NCI-H2107 treated with DMSO at 0.1 percent for 48 hours (cell line): ENCODE measurements at regions not wholly inside any gene's neighbourhood (a gene's known extent, or its start where the extent isn't known, plus 50 kb on each side); places are given as distances from the start of the nearest gene placed in this dataset.

Source experiments
- DNase-seq: peaks from one replicate; lab custom pipeline; 2025; ENCODE audit not compliant: unreplicated experiment; lab: John Stamatoyannopoulos, UW

DNA sequence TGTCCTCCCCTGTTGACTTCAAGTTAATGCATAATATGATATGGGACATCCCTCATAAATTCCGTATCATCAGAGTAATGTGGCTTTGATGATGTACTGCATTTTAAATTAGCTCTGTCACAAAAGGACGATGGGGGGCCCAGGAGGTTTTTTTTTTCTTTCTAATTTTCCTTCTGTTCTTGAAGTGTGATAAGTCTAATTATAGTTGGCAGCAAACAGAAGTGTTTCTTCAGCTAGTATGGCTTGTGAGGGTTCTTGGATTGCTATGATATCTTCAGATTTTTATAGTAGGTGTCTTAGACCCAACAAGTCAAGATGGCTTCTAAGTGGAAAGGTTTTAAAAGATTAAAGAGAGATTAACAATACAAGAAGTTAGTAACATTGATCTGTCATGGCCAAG, 796.2 kb upstream of the RBFOX1 start:
- DNase-seq, result no peak

DNA sequence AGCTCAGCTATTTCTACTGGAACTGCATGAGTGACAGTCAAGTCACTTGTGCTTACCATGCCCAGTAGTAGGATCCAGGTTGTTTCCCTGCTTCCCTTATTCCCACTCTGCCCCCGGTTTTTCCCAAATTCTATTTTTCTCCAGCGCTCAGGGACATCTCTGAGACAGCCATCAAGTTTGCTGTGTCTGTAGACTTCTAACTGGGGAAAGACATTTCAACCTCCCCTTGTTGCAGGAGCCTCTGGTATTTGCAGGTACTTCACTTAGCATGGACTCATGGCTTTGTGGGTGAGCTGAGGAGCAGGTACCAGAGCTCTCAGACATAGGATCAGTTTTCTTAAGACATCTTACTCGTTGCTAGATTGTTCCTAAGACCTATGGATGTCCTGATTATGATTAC, 801.6 kb upstream of the RBFOX1 start:
- no peak for DNase-seq

DNA sequence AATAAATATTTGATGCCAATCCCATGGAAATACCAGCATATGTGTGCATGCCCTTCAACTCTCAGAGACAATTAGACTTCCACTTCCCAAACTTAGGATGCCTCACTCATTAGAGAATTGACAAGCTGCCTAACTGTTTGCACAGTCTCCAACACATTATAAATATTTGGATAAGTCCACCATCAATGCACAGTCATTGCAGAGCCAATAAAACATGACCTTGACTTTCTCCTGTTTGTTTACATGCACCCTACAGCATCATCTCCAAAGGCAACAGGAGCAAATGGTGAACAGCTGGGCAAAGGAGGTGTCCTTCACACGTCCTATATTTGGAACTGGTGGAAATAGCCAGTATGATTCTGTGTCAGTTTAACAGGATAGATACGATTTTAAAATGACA, 804.4 kb upstream of the RBFOX1 start:
- DNase-seq, result no peak

DNA sequence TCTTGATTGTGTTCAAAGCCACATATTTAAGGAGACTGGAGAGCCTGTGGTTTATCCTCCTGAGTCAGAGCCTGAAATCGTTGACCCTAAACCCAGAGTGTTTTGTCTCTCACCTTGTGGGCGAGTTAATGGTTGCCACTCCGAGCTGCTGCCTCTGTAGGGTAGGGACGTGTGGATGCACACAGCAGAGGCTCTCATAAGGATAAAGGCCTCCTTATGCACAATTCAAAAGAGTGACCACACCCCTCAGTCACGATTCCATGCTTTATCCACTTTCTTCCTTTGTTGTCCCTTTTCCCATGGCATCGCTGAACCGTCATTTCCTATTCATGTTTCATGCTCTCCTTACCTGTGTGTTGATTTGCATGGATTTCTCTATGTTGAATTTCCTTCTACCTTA, 805.0 kb upstream of the RBFOX1 start:
- DNase-seq, result no peak

DNA sequence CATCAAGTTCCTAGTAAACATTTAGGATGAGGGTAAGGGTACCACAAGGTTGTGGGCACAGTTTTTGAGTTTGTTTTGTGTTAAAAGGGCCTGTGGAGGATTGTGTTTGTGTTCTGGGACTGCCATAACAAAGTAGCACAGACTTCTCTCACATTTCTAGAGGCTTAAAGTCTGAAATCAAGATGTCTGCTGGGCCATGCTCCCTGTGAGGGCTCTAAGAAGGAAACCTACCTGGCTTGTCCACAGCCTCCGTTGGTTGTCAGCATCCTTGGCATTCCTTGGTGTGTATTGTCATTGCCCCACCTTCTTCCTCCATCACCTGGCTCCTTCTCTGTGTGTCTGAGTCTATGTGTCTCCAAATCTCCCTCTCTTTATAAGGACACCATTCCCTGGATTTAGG, 808.1 kb upstream of the RBFOX1 start:
- no peak for DNase-seq

DNA sequence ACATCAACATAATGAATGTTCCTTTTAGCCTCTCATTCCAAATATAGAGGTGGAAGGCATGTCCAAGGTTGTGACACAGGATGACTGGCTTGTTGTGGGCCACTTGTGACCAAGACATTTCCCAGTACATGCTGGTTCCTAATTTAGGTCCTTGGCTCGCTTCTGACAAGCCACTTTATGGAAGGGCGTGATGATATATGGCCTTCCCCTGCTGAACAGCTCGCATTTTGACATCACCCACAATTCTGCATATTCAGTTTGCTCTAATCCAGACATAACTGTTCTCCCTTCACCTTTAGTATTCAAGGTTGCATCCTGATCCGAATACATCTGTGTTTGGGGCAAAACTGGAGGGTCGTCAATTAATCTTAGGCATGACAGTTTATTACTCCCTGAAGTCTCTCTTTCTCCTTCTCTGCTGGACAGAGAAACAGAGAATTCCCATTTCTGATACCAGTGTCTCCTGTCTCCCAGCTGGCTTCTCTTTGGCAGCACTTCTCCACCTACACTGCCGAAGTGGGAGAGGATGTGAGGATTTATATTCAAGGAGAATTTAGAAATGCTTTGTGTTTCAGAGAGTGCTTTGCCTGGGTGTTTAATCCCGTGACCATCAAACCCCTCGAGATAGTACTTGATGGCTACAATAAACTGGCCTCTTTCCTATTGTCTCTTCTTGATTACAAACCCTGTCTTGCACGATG, 815.5 kb upstream of the RBFOX1 start:
- no peak for DNase-seq

DNA sequence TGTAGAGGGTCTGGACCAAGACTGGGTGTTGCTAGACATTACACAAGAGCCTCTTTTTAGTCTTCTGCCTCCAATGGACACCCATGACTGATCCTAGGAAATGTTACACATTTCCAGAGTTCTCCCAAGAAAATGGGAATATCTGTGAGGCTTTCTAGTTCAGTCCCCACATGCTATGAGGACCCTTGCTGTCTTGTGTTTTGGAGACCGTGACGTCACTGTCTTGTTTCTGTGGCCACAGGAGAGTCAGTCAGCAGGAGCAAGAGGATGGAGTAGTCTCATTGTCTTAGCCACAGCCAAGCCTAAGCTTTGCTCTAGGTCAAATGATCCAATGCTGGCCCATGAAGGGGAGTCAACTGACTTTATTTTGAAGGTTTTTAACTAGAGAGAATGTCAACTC, 820.1 kb upstream of the RBFOX1 start:
- DNase-seq, result no peak

DNA sequence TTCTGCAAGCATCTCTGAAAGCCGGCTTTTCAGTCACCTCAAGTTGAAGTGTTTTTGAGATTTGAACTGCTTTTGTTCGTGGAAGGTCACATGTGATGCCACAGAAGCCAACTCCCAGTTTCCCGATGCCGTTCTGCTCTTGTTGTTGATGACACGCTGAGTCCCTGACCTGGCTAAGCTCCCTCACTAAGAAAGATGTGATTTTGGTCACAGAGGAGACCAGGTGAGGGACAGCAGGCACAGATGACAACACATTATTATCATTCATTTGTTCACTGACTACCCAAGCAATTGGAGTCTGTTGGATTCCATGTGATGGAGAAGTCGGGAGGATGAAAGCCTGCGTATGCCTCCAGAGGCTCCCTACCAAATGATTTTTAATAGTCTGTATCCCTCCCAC, 822.4 kb upstream of the RBFOX1 start:
- no peak for DNase-seq

DNA sequence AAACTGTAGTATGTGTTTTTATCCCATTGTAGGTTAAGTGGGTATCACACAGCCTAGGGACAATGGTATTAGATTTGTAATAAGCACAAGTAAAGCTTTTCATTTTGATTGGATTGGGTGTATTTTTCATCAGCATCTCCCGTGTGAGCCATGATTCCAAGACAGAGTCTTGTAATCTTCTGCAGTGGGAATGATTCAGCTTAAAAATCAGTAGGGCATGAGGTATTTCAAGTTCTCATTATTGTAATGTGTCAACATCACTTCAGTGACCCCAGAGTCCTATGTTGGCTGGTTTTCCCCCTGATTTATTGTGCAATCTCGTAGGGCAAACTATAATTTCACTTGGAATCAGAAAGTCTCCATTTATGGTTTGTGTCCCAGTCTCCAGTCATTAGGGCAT, 833.2 kb upstream of the RBFOX1 start:
- no peak for DNase-seq

DNA sequence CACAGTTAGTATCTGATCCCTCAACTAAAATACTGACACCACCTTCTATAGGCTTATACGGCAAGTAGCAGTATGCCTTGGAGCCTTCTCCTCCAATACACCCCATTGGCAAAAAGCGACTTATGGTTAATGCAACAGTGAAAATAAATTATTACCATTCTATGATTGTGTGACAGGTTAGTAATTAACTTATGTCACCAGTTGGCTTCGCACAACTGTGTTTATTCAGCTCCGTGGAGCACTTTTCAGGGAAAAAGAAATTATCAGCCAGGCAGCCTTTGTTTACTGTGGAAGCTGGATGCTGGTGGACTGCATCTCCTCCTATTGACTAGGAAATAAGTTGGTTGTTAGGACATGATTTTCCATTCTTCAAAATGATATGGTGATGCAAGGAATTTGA, 833.8 kb upstream of the RBFOX1 start:
- no peak for DNase-seq

DNA sequence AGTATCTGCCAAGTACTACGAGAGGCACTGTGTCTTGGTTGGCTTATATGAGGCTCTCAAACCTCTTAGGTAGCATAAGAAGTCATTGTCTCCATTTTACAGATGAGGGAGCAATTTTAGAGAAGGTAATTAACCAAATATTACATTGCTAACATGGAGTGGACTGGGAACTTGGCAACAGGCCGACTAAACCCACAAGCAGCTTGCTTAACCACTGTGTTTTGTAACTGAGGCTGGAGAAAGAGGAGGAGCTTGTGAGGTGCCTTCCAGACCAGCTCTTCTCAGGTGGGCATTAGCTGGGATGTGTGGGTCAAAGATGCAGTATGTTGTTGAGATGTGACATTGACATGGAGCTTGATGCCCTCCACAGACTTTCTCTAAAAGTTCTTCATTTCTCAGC, 835.6 kb upstream of the RBFOX1 start:
- no peak for DNase-seq

DNA sequence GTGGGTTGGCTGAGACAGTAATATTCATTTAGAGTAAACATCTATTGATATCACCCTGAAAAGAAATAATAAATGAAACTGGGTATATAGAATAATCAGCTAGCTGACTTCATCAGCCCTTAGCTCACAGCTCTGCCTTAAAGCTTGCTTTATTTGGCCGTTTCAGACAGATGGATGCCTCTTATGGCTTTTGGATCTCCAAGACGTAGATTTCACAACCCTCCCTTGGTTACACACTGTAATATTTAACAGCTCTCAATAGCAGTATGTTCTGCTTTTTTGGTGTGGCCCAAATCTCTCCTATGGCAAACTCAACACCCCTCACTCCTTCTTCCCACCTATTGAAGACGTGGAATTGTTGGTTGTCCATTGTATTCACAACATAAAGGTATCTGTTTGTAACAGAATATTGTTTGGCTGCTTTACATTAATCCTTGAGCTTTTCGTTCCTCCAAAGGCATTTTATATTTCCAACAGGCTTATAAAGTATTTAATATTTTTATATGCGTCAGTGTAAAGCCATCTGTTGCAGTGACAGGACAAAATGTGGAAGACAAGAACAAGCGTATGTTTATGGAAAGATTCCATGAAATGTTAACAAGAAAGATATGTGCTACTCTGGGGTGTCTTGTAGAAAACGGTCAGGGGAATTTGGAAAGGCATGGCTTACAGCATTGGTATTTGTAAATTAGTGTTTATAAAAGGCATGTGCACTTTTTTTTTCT, 837.0 kb upstream of the RBFOX1 start:
- no peak for DNase-seq

DNA sequence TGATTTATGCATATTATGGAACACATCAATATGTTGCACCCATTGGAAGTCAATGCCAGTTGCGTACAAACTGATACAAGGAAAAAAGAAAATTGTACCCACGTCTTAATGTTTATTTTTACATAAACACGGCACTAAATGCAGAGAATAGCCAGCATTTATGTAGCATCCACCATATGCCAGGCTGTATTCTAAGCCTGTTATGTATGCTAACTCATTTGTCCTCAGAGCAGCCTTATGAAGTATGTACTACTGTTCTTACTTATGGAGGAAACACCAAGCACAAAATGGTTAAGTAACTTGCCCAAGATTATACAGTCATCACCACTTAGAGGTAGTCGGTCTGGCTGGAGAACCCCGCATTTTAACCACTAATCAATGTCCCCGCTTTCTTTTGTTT, 837.9 kb upstream of the RBFOX1 start:
- DNase-seq, result no peak

DNA sequence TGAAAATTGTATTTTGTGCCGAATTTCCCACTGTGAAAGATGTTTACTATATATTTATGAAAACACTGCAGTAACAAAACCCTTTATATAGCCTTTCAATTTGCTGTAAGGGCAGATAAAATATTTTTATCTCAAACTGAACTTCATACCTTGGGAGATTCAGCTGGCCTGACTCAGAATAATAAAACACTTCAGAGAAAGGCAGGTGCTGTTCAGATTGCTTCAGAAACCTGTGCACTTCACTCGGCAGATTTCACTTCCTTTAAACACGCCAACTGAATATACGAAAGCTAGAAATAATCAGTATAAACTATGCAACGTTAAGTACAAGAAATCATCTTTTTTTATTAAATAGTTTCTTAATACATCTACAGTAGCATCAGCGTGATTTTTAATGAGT, 839.1 kb upstream of the RBFOX1 start:
- no peak for DNase-seq

DNA sequence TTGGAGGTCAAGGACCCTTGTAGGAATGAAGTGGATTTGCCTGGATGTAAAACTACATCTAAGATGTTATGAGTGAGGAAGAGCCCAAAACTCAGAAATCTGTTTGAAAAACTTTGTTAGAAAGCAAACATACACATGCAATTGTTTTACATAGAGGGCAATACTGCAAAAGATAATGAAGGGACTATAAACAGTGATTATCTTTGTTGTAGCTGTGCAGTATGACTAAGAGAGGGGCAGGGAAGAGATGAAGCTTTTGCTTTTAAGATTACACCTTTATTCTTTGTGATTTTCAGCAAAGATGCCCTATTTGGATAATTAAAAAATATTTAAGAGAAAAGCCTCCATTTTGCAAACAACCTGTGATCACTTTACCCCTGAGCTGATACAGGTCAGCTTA, 839.9 kb upstream of the RBFOX1 start:
- no peak for DNase-seq

DNA sequence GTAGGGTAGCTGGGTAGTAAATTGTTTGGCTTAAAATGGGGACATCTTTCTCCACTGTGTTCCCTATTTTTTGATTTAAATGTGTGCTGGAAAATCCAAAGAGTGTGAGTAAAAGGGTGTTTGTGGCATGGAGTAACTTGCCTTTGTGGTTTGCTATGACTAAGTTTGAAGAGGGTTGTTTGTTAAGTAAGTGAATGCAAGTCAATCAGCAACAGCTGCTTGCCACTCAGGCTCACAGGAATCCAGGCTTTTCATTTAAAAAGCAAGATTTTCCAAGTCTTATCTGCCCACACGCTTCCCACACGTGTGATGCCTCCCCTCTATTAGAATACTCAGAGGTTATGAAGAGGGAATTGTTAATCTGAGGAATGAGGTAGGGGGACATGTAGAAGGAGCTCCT, 847.7 kb upstream of the RBFOX1 start:
- no peak for DNase-seq

DNA sequence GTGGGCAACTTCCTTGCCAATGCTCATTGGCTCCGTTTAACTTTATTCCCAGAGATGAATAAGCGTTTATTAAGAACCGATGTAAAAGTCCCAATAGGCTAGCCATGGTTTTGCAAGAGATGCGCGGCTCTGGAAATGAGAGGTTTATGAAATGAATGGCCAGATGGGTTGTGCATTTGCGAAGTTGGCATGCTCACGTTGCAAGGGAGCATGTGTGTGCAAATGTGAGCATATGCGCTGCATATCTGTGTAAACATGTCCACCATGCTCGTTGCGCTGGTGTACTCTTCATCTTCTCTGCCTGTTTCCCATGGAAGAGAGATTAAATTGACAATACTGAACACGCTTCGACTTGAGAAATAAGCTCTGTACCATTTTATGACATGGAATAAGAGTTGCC, 848.6 kb upstream of the RBFOX1 start:
- DNase-seq, result no peak

DNA sequence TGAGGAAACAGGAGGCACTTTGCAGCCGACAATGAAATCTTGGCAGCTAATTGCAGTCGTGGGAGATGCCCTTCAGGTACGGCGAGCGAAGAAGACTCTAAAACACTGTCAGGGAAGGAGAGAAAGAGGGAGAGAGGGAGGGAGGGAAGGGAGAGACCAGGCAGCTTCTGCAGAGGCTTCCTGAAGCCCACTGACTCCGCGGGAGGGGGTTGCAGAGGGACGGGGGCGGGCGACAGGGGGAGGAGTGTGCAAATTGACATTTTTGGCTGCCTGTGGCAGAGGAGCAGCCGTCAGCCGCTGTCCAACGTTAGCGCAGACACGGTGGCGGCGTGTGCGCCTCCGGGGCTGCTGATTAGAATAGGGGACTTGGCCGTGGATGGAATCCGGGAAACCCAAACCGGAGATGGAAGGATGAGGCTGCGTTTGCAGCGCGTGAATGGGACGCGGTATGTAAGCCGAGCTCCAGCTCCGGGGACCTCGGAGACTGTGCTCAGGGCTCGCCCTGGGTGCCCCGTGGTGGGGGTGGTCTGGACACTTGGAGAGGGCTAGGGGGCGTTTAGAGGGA, 849.1 kb upstream of the RBFOX1 start:
- DNase-seq, result no peak

DNA sequence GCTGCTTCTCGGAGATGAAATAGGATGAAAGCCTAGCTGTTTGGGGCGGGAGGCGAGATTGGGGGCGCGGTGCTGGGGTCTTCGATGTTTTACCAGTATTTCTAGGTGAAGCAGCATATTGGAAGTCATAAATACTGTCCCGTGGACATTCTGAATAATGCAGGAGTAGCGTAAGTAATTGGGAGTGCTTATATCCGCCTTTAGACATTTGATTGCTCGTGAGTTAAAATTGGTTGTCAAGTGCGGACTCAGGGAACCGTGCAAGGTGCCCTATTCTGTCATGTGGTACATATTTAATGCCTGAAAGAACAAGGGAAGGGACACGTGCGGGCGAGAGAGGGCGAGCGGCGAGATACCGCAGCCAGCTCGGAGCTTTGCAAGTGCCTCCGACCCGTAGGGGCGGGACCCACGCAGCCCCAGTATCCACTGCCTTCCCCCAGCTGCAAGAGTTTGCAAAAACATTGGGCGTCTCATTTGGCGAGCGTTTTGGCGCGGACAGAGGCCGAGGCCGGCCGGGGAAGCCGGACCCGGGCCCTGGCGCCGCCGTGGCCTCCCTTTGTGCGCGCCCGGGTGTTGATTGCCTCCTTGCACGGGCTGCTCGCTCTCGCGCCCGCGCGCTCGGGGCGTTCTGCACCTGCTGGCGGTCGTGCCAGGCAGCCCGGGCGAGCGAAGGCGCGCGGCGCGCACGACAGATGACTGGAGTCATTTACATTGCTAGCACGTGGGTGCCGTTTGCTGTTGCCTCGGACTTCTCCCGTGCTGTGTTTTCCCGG, 849.8 kb upstream of the RBFOX1 start:
- no peak for DNase-seq

DNA sequence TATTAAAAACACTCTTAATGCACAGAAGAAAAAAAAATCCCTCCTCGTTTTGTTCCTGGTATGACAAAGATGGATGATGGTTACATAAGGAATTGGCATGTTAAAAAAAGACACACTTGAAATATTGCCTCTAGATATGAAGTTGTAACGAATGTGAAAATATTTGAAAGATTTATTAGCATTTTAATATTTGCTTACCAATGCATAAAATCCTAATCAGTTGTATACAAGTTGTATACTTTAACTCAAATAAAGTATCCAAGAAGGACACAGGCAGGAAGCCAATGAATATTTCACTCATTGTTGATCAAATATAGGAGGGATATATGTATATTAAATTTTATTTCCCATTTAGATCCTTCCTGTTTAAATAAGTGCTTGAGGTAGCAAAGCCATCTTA, 850.8 kb upstream of the RBFOX1 start:
- no peak for DNase-seq

DNA sequence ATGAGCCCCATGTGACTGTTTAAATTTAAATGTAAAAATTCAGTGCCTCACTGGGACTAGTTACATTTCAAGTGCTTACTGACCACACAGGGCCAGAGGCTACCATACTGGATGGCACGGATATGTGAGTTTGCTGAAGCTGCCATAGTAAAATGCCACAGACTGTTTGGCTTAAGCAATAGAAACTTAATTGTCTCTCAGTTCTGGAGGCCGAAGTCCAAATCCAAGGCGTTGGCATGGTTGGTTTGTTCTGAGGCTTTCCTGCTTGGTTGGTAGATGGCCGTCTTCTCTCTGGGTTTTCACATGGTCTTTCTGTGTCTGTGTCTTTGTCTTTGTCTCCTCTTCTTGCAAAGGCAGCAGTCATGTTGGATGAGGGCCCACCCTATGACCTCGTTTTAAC, 878.9 kb upstream of the RBFOX1 start:
- no peak for DNase-seq
